Skeletal muscle tissue (tissue), 3 donors: ENCODE measurements at regions not wholly inside any gene's neighbourhood (a gene's known extent, or its start where the extent isn't known, plus 50 kb on each side); places are given as distances from the start of the nearest gene placed in this dataset.
A peak's percentile ranks its signal among the peaks of the same experiment; 100 is the strongest.

Source experiments
- H3K27ac ChIP-seq: one replicate; pipeline ENCODE4 v1.7.0; 2013; ENCODE audit warnings: mild to moderate bottlenecking, low read depth, low read length, inconsistent platforms
- H3K27me3 ChIP-seq, 3 donors: one replicate each; pipeline ENCODE4 v1.7.0; 2013; ENCODE audit warnings: low read length in 3 of 3; ENCODE audit not compliant: control insufficient read depth in 3 of 3, insufficient read depth in 3 of 3
- H3K36me3 ChIP-seq, 3 donors: one replicate each; pipeline ENCODE4 v1.7.0; 2013; ENCODE audit warnings: low read length in 3 of 3; ENCODE audit not compliant: control insufficient read depth in 3 of 3, insufficient read depth in 3 of 3
- H3K4me1 ChIP-seq, 3 donors: one replicate each; pipeline ENCODE4 v1.7.0; 2013; ENCODE audit warnings: low read length in 3 of 3, mild to moderate bottlenecking in 3 of 3; ENCODE audit not compliant: control insufficient read depth in 3 of 3, insufficient read depth in 3 of 3
- H3K4me3 ChIP-seq, 3 donors: one replicate each; pipeline ENCODE4 v1.7.0; 2013; ENCODE audit warnings: low read length in 3 of 3
- H3K9ac ChIP-seq, 3 donors: one replicate each; pipeline ENCODE4 v1.7.0; 2013; ENCODE audit warnings: low read length in 3 of 3, mild to moderate bottlenecking in 3 of 3, moderate library complexity in 2 of 3, low read depth in 1 of 3
- H3K9me3 ChIP-seq, 3 donors: one replicate each; pipeline ENCODE4 v1.7.0; 2013; ENCODE audit warnings: low read length in 3 of 3; ENCODE audit not compliant: control insufficient read depth in 3 of 3
- donor health status: Osteomylitis.

DNA sequence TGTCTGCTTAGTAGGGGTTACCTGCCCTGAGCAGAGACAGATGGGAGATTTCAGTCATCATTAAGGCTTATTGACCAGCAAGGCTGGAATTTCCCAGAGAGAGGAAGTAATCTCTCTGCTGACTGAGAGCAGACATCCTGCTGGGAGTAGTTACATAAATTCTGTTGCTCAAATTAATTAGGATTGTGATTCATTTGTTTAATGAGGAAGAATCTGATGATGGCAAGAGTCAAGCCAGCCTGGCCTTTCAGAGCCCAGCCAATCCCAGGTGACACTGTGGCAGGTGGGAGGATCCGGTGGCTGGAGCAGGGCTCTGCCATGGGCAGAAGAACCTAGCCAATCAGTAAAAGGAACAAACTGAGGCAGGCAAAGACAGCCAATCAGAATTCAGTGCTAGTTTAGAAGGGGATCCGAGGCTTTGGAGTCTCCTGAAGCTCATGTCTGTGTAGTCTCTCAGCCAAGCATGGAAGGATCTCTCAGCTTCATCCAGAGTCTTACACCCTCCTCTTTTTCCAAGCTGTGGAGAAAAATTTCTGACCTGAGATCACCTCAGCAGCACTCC, 61.2 kb upstream of the CHST1 start:
- Histone ChIP-seq H3K9ac (no peak overlapping the region), H3K27me3 (no peaks in the 10 kb centered on the region), H3K4me1 (peaks cover 0 to 5% (median 0%) of the 10 kb centered on the region in 3 donors), H3K27ac (no peak overlapping the region), H3K4me3 (no peak overlapping the region), H3K9me3 (no peaks in the 10 kb centered on the region), H3K36me3 (no peaks in the 10 kb centered on the region)

DNA sequence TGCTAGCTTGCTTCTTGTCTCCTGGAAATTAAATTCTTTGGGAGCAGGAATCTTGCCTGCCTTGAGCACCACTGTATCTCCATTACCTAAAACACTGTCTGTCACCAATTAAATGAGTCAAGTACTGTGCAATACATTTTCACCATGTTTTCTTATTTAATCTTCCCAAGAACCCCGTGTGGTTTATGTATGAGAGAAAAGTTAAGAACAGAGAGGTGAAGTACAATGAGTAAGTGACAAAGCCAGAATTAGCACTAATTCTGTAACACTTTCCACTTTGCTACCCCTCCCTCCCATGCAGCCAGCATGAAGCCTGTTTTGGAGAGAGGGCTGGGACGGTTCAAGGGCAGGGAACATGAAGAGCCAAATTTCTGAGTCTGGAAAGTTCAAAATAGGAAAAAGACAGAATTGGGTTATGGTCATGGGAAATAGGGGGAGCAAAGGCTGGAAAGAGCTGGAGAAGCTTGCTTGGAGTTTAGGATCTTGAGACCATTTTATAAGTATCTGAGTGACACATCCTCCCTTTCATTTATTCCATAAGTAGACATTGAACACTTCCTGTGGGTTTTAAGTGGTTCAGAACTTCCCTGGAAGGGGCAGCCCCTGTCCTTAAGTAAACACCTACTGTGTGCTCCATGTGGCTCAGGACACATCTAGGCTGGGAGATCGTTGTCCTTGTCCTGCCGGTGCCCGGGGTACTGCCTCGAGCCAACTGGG, 60.5 kb upstream of the CHST1 start:
- H3K27me3 ChIP-seq, result no peaks in the 10 kb centered on the region
- no peak overlapping the region for H3K9ac ChIP-seq
- no peak overlapping the region for H3K27ac ChIP-seq
- no peaks in the 10 kb centered on the region for H3K9me3 ChIP-seq
- H3K36me3 ChIP-seq, result no peaks in the 10 kb centered on the region
- peaks cover 0 to 3% (median 0%) of the 10 kb centered on the region in 3 donors for H3K4me1 ChIP-seq
- H3K4me3 ChIP-seq, result no peak overlapping the region

DNA sequence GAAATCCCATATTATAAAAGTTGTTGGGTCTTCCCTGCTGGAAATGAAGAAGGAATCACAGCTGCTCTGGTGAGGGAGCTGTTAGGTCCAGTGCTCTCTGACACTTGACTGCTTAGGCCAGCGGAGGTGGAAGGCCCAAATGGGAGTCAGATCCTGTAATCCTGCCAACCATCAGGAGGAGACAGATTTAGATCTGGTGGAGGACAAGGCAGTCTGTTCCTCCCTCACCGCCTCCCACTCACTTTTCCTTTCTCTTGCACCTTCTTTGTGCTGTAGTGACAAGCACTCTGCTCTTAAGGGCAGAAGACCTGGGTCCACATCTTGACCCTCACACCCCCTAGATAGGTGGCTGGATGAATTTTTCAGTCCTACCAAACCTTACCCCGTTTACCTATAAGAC, 59.7 kb upstream of the CHST1 start:
- Histone ChIP-seq H3K9ac (no peak overlapping the region), H3K27ac (no peak overlapping the region), H3K27me3 (no peaks in the 10 kb centered on the region), H3K36me3 (no peaks in the 10 kb centered on the region), H3K9me3 (no peaks in the 10 kb centered on the region), H3K4me3 (no peak overlapping the region), H3K4me1 (peaks cover 0 to 3% (median 0%) of the 10 kb centered on the region in 3 donors)

DNA sequence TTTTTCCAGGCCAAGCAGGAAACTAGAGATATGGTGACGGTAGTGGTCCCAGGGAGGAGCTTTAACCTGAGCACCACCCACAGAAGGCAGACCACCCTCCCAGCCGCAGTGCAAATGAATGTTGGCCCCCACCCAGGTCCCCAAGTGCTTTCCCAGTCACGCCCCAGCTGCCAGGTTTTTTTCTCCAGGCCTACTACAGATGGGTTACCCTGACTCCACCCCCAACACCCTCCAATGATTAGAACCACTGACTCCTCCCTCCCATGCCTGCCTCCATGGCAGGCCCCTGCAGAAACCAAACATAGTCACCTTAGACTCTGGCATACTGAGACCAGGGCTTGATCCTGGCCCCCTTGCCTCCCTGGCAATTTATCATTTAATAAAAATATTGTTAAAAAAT, 58.7 kb upstream of the CHST1 start:
- no peaks in the 10 kb centered on the region for H3K36me3 ChIP-seq
- peaks cover 0 to 2% (median 0%) of the 10 kb centered on the region in 3 donors for H3K4me1 ChIP-seq
- H3K9ac ChIP-seq, result no peak overlapping the region
- H3K4me3 ChIP-seq, result no peak overlapping the region
- no peaks in the 10 kb centered on the region for H3K27me3 ChIP-seq
- H3K27ac ChIP-seq, result no peak overlapping the region
- H3K9me3 ChIP-seq, result no peaks in the 10 kb centered on the region

DNA sequence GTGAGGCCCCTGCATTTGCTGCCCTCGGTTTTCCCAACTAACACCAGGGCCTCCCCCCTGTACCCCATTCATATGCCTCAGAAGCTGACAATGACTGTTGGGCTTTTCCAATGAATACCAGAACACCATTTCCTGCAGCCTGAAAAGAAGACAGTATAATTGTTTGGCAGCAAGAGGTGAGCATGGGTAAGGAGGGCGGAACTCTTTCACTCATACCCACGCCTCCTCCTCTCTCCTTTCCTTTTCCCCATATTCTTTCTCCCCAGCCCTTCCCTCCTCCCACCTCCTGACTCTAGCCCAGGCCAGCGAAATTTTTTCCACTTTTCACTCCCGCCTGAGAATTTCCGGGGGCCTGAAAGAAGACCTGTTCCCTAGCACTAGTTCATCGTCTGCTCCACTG, 58.0 kb upstream of the CHST1 start:
- Histone ChIP-seq H3K36me3 (no peaks in the 10 kb centered on the region), H3K4me1 (peaks cover 0 to 2% (median 0%) of the 10 kb centered on the region in 3 donors), H3K9me3 (no peaks in the 10 kb centered on the region), H3K27me3 (no peaks in the 10 kb centered on the region), H3K27ac (no peak overlapping the region), H3K4me3 (no peak overlapping the region), H3K9ac (no peak overlapping the region)

DNA sequence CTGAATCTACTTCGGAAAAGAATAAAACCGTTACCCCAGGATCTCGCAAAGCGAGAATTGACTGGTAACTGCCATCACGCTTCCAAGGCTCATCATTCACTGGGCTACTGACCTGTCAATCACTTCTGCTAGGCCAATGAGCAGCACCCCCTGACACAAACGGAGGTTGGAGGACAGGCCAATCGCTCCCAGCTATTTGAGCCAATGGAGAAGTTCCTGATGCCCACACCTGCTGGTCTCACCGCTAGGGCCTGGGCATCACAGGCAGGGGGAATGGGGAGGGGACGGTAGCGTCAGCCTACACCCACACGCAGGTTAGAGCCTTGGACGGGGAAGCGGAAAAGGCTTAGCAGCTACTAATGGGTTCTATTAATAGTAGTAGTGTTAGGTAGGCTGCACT, 56.7 kb upstream of the CHST1 start:
- Histone ChIP-seq H3K4me1 (peaks cover 0 to 2% (median 0%) of the 10 kb centered on the region in 3 donors), H3K36me3 (no peaks in the 10 kb centered on the region), H3K4me3 (peak overlapping the region in 1 of 3 donors; percentile 32), H3K27ac (no peak overlapping the region), H3K27me3 (no peaks in the 10 kb centered on the region), H3K9ac (no peak overlapping the region), H3K9me3 (no peaks in the 10 kb centered on the region)

DNA sequence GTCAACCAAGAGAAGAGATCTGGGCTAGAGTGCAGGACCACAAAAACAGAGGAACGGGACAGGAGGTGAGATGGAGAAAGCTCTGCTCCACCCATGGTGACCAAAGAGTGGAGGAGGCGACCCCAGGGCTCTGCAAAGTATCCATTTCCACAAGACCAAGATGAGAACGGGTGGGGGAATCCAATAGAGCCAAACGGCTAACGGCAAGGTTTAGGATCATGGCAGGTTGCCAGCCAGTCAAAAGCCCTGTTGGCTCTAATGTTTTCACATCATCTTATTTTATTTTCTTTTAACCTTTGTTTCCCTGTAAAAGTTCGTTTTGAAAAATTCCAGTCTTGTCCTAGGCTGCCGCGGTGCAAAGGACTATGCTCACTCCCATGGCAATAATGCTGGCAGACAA, 52.1 kb upstream of the CHST1 start:
- Histone ChIP-seq H3K27me3 (peaks cover 0 to 3% (median 0%) of the 10 kb centered on the region in 3 donors), H3K4me3 (no peak overlapping the region), H3K4me1 (peaks cover 0 to 2% (median 0%) of the 10 kb centered on the region in 3 donors), H3K9me3 (no peaks in the 10 kb centered on the region), H3K9ac (no peak overlapping the region), H3K36me3 (no peaks in the 10 kb centered on the region), H3K27ac (no peak overlapping the region)

DNA sequence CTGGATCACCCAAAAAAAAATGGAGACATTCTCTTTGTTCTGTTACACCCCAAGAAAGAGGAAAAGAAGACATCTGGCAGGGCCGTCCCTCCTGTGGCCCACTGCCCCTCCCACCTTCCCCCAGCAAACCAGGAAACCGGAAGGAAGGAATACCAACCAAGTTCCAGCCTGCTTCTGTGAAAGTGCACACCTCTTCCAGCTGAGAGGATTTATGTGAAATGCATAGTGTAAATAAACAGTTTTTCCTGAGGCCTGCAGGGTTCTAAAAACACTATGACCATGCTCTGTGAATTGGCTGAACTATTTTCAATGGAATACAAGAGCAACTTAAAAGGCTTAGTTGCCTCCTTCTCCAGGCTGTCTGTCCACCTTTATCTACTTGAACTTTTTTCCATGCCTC, 50.0 kb upstream of the CHST1 start:
- Histone ChIP-seq H3K27ac (no peak overlapping the region), H3K4me1 (no peaks in the 10 kb centered on the region), H3K27me3 (peaks cover 0 to 3% (median 0%) of the 10 kb centered on the region in 3 donors), H3K4me3 (no peak overlapping the region), H3K36me3 (no peaks in the 10 kb centered on the region), H3K9me3 (no peaks in the 10 kb centered on the region), H3K9ac (no peak overlapping the region)
